ENCODE measurements at regions not wholly inside any gene's neighbourhood (a gene's known extent, or its start where the extent isn't known, plus 50 kb on each side); places are given as distances from the start of the nearest gene placed in this dataset.

GRCh38 chr15:38895326-38896255 lies 331.0 kb upstream of the RASGRP1 start:
- Histone ChIP-seq H3K4me3 (no peak overlapping the region), H3K4me1 (peaks cover 30% of the 10 kb centered on the region), H3K27ac (peak overlapping the region; percentile 85 to 87), H3K9me3 (peaks cover 19% of the 10 kb centered on the region; the same call in 1 of the 3 replicates), H3K4me2 (peak overlapping the region; percentile 58)
- CTCF ChIA-PET = interaction anchor here (0.9 to 1.6 kb wide), 3 partner anchors 23 to 35 kb away, joined by 3 read pairs; no protein-coding TSS in a partner anchor
- 66% methylated on average over 5 of the region's 5 CpGs for WGBS (ENCODE audit: missing lambda C conversion rate)
- ATAC-seq = no peak
- DNase-seq (ENCODE audit: low read depth in 1 of 2, low spot score in 1 of 2) = no peak
- POLR2A ChIA-PET = interaction anchor here (0.6 kb wide), 1 partner anchor 785 kb away, joined by 3 read pairs; no protein-coding TSS in a partner anchor
- TF ChIP-seq GATA3 (IDR thresholded peaks at IDR 0.05; ENCODE audit: borderline replicate concordance) (peak; percentile 52; the same call in 1 of the 2 replicates), HOXB13 (CRISPR knock-in tag; IDR thresholded peaks at IDR 0.05; ENCODE audit: low read depth) (no peak), CEBPB (IDR thresholded peaks at IDR 0.05) (no peak)
- no peak for FAIRE-seq

GRCh38 chr15:38896647-38897046 lies 332.0 kb upstream of the RASGRP1 start:
- no peak overlapping the region for H3K4me2 ChIP-seq
- DNase-seq (ENCODE audit: low read depth in 1 of 2, low spot score in 1 of 2) (no peak), FAIRE-seq (no peak), ATAC-seq (no peak)
- H3K27ac ChIP-seq = peak overlapping the region; percentile 85 to 87
- H3K4me1 ChIP-seq = peaks cover 30% of the 10 kb centered on the region
- peaks cover 10% of the 10 kb centered on the region; the same call in 1 of the 3 replicates for H3K9me3 ChIP-seq
- ChIA-PET POLR2A (no interaction called here), CTCF (no interaction called here)
- TF ChIP-seq CHD4 (IDR thresholded peaks at IDR 0.05; ENCODE audit: borderline replicate concordance) = no peak
- TF ChIP-seq MAZ (IDR thresholded peaks at IDR 0.05; ENCODE audit: borderline replicate concordance, low read depth, low read length) = no peak
- 94% methylated on average over 1 of the region's 1 CpG for WGBS (ENCODE audit: missing lambda C conversion rate)
- no peak overlapping the region for H3K4me3 ChIP-seq

DNA sequence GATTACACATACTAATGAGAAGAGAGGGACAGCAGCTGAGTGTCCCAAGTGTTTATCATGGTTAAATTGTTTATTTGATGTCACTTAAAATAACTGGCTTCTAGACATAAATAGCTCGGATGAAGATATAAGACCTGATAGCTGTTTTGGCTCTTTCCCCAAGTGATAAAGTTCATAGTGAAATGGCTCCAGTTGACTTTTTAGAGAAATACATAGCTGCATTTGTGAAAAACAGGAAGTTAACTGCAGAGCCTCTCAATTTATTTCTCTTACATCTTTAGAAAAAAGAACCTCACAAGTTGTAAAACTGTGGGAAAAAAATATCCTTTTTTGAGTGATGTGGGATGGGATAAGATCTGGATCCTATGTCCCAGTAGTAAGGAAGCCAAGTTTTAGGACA lies 332.9 kb upstream of the RASGRP1 start:
- WGBS (ENCODE audit: missing lambda C conversion rate) = 88% methylated on average over 1 of the region's 1 CpG
- H3K4me2 ChIP-seq = no peak overlapping the region
- H3K4me1 ChIP-seq = peaks cover 30% of the 10 kb centered on the region
- TF ChIP-seq POLR2AphosphoS2 (conservative IDR thresholded peaks at IDR 0.05; ENCODE audit: low read length) = no peak
- TF ChIP-seq FOXS1 (CRISPR knock-in tag; IDR thresholded peaks at IDR 0.05) = no peak
- no peak for TF ChIP-seq EHMT2 (IDR thresholded peaks at IDR 0.05; ENCODE audit: low read depth)
- no peak for TF ChIP-seq KDM5A (IDR thresholded peaks at IDR 0.05)
- TF ChIP-seq RAD21 (conservative IDR thresholded peaks at IDR 0.05 in 1 of 2, IDR thresholded peaks at IDR 0.05 in 1 of 2) = no peak
- no peak for TF ChIP-seq FOSB (CRISPR knock-in tag; IDR thresholded peaks at IDR 0.05)
- no peak for TF ChIP-seq HOXA7 (CRISPR knock-in tag; IDR thresholded peaks at IDR 0.05)
- no peak for TF ChIP-seq EP300 (IDR thresholded peaks at IDR 0.05)
- no peak for TF ChIP-seq CTCF (IDR thresholded peaks at IDR 0.05)
- TF ChIP-seq MYC (IDR thresholded peaks at IDR 0.05; ENCODE audit: borderline replicate concordance, low read length) = no peak
- TF ChIP-seq ZSCAN20 (CRISPR knock-in tag; IDR thresholded peaks at IDR 0.05) = no peak
- TF ChIP-seq RCOR1 (IDR thresholded peaks at IDR 0.05; ENCODE audit: low read depth, low read length) = no peak
- no peak for TF ChIP-seq CBX8 (IDR thresholded peaks at IDR 0.05)
- no peak for TF ChIP-seq TFCP2L1 (CRISPR knock-in tag; IDR thresholded peaks at IDR 0.05)
- no peak for TF ChIP-seq CBX2 (IDR thresholded peaks at IDR 0.05; ENCODE audit: borderline replicate concordance, low read depth)
- TF ChIP-seq CHD4 (IDR thresholded peaks at IDR 0.05; ENCODE audit: borderline replicate concordance) = no peak
- no peak for TF ChIP-seq JUN (IDR thresholded peaks at IDR 0.05)
- TF ChIP-seq GATA3 (IDR thresholded peaks at IDR 0.05; ENCODE audit: borderline replicate concordance) = no peak
- peak overlapping the region; percentile 22 to 85; a peak in 1 of 6 replicates for H3K27ac ChIP-seq
- FAIRE-seq (no peak), ATAC-seq (no peak), DNase-seq (ENCODE audit: low read depth in 1 of 2, low spot score in 1 of 2) (no peak)
- ChIA-PET POLR2A (no interaction called here), CTCF (interaction anchor here (0.7 kb wide), 1 partner anchor 80 kb away, joined by 3 read pairs; no protein-coding TSS in a partner anchor)
- H3K4me3 ChIP-seq = no peak overlapping the region
- H3K9me3 ChIP-seq = peaks cover 3% of the 10 kb centered on the region; the same call in 2 of the 3 replicates

All from A549 (cell line).